IPS-18c (cell line): ENCODE measurements at regions not wholly inside any gene's neighbourhood (a gene's known extent, or its start where the extent isn't known, plus 50 kb on each side); places are given as distances from the start of the nearest gene placed in this dataset.
"Not testable (repeated sequence)": the region's sequence is repeated elsewhere in the genome, so short reads cannot be mapped to it uniquely, and the experiment has no call there.

Experiments used
- H3K4me3 ChIP-seq: 2 replicates; pipeline ENCODE4 v1.7.0; 2013; ENCODE audit warnings: low read depth, mild to moderate bottlenecking, low read length, moderate library complexity; ENCODE audit not compliant: insufficient read depth
- H3K9me3 ChIP-seq: one replicate; pipeline ENCODE4 v1.6.1; 2013; ENCODE audit warnings: mild to moderate bottlenecking, low read length, moderate library complexity; ENCODE audit not compliant: control insufficient read depth, insufficient read depth

DNA sequence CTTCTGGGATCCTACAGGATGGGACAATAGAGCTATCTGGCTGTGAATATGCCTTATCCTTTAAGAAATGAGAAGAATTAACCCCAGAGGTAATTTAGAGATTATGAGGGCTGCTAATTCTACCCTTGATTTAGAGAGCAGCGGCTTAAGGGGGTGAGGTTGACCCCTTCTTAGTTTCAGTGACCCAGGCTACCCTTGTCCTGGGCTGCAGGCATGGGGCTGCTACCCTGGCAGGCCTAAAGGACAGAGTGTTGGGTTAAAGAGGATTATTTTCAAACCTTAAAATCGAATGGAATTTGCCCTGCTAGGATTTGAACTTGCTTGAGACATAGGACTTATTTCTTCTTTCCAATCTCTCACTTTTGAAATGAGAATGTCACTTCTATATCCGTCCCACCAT is 1343.4 kb downstream of the HACE1 start:
- H3K9me3 ChIP-seq: no peaks in the 10 kb centered on the region
- no peak overlapping the region for H3K4me3 ChIP-seq

DNA sequence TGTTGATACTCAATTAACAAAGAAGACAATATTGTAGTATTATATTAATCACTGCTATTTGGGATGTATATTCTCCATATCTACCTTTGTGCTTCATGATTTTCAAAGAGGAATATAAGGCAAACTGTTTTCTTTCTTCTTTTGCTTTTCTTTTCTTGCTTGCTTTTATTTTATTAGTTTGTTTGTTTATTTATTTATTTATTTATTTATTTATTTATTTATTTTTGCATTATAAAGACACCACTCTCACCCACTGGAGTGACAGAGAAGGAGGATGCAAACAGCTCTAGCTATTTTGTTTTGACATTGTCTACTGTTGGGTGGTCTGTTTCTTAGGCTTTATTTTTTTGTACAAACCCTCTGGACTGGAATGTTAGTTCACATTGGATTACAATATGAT is 1352.7 kb downstream of the HACE1 start:
- H3K4me3 ChIP-seq: no peak overlapping the region
- H3K9me3 ChIP-seq: no peaks in the 10 kb centered on the region

DNA sequence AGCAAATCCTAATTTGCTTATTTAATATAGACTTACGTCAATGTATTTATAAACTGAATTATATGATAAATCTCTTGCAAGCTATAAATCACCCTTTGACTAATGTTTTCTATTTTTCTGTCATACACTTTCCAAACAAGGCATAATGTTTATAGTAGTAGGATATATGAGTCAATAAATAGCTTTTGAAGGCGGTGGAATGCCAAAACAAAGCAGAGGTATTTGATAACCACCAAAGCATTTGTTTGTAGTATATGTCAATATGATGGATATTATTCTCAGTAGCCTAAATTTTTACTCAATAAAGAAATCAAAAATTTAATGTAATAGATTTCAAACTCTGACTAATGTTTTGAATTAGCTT is 1354.6 kb downstream of the HACE1 start:
- H3K9me3 ChIP-seq: no peaks in the 10 kb centered on the region
- H3K4me3 ChIP-seq: no peak overlapping the region

DNA sequence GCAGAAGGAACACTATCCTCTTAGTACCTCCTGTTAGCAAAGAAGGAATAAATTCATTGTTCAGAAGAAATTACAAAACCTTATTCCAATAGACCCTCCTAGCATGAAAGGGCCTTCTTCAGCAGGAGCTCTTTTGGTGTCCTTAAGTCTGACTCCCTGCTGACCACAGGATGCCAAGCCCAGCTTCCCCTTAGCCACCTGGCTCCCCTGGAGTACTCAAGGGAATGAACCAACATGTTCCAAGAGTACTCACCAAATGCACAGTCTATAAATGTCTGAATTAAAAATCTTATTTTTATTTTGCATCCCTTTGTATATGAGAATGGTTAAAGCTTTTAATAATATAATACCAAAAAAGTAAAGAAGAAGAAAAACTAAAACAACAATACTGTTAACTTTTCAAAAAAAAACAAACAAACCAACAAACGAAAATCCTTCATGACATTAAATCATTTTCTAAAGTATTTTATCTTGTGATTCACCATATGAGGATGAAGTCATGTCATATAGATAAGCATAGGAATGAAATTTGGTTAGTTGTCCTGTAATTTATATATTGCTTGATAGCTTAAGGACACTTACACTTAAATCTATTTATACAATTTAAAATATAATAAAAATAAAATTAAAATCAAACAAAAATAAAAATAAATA is 1355.1 kb downstream of the HACE1 start:
- Histone ChIP-seq H3K4me3 (no peak overlapping the region), H3K9me3 (no peaks in the 10 kb centered on the region)

DNA sequence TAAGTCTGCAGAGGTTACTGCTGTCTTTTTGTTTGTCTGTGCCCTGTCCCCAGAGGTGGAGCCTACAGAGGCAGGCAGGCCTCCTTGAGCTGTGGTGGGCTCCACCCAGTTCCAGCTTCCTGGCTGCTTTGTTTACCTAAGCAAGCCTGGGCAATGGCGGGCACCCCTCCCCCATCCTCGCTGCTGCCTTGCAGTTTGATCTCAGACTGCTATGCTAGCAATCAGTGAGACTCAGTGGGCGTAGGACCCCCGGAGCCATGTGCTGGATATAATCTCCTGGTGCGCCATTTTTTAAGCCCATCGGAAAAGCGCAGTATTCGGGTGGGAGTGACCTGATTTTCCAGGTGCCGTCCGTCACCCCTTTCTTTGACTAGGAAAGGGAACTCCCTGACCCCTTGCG is 1363.1 kb downstream of the HACE1 start:
- H3K9me3 ChIP-seq, H3K4me3 ChIP-seq: not testable (repeated sequence)

DNA sequence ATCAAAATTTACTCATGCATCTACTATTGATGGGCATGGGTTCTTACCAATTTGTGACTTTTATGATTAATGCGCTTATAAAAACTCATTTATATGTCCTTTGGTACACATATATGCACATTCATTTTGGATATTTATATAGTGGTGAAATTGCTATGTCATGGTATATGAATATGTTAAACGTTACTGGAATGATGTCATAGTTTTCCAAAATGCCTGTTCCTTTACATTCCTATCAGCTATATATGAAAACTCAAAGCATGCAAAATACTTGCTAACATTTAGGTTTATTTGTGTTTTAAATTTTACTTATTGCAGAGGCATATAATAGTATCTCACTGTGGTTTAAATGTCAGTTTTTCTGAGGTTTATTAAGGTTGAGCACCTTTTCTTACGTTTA is 1403.1 kb downstream of the HACE1 start:
- Histone ChIP-seq H3K4me3 (no peak overlapping the region), H3K9me3 (no peaks in the 10 kb centered on the region)

DNA sequence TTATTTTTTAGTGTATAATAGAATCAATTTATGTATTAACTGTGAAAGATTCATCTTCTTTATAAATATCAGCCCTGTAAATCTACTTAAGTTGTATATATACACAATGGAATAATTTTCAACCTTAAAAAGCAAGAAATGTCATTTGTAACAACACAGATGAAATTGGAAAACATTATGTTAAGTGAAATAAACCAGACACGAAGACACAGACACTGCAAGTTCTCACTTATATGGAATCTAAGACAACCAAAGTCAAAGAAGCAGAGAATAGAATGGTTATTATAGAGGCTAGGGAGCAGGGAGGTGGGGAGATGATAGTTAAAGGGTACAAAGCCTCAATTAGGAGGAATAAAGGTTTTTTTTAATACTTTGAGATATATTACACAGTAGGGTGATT is 1404.4 kb downstream of the HACE1 start:
- H3K9me3 ChIP-seq: no peaks in the 10 kb centered on the region
- no peak overlapping the region for H3K4me3 ChIP-seq

DNA sequence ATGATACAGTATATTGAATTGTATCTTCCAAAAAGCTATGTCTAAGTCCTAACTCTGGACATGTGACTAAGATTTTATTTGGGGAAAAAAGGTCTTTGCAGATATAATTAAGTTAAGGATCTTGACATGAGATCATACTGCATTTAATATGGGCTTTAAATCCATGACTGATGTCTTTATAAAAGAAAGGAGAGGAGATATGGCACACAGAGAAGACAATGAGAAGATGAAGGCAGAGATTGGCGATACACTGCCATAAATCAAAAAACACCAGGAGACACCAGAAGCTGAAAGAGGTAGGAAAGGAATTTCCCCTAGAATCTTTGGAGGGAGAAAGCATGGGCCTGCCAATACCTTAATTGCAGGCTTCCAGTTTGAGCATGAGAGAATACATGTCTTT is 1450.2 kb downstream of the HACE1 start:
- Histone ChIP-seq H3K4me3 (no peak overlapping the region), H3K9me3 (peaks cover 3% of the 10 kb centered on the region)

DNA sequence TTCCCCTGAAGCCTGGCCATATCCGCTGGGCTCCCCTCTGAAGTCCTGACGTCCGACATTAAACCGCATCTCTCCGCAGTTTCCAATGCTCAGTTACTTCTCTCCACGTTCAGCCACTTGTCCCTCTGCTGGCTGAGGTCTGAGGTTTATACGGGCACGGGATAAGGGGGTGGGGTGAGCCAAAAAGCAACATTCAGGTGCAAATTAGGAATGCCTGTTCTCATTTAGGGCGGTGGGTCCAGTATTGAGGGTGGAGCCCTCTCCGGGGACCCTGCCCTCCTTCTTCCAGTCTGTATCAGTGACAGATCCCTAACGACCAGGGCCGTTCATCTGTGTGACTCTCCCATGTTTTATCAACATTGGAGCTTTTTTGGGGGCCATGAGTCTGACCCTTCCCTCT is 1454.4 kb downstream of the HACE1 start:
- Histone ChIP-seq H3K9me3 (peaks cover 3% of the 10 kb centered on the region), H3K4me3 (peak overlapping the region; percentile 30)

DNA sequence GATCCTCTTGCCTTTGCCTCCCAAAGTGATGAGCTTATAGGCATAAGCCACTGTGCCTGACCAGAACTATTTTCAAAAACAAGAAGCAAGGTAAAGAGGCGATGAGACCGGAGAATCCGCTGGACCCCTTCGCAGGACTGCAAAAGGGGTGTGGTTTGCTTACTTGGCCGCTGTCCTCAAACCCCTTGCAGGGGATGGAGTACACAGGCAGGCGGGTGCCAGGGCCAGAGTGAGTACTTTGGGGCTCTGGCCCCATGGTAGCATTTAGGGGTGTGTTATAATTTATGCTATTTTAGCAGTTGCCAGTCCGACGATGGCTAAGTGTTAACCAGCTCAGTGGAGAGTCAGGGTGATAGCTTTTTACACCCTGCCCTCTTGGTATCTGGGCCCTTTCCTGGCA is 1454.9 kb downstream of the HACE1 start:
- no peak overlapping the region for H3K4me3 ChIP-seq
- H3K9me3 ChIP-seq: peaks cover 3% of the 10 kb centered on the region

DNA sequence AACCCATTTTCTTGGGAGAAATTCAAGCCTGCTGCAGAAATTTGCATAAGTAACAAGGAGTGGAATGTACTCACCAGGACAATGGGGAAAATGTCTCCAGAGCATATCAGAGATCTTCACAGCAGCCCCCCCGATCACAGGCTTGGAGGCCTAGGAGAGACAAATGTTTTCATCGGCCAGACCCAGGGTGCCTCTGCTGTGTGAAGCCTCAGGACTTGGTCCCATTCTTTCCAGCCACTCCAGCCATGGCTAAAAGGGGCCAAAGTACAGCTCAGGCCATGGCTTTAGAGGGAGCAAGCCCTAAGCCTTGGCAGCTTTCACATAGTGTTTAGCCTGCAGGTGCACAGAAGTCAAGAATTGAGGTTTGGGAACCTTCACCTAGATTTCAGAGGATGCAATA is 1463.0 kb downstream of the HACE1 start:
- no peak overlapping the region for H3K4me3 ChIP-seq

DNA sequence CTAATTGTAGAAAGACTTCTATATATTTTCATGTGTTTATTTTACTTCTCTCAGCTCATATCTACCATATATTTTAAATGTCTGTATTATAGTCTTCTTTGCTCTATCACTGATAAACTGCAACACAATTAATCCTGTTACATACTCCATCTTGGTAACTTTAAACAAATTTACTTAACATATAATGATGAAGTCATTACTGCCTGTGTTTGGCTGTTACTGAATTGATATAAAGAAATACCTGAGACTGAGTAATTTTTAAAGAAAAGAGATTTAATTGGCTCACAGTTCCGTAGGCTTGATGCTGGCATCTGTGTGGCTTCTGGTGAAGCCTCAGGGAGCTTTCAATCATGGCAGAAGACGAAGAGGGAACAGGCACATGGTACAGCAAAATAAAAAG is 1480.4 kb downstream of the HACE1 start:
- Histone ChIP-seq H3K9me3 (no peaks in the 10 kb centered on the region), H3K4me3 (no peak overlapping the region)

More for the DNA sequence above, 1463.0 kb downstream of the HACE1 start:
- H3K9me3 ChIP-seq: peaks cover 11% of the 10 kb centered on the region

DNA sequence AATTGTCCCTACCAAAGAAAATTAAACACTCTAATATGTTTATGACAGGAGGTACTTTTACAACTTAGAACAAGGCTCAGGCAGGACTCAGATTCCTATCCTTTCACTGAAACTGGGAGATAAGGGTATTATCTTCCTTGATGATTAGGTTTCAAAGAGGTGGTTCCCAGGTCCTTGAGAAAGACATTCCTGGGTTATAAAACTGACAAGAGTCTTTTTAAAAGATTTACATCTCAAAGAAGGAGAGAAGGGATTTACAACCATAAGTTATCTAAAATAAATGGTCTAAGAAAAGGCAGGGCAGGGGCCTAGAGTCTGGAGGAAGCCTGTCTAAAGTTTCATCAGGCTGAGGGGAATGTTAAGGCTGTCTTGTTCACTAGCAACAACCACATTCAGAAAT is 1492.5 kb downstream of the HACE1 start:
- no peaks in the 10 kb centered on the region for H3K9me3 ChIP-seq
- no peak overlapping the region for H3K4me3 ChIP-seq

DNA sequence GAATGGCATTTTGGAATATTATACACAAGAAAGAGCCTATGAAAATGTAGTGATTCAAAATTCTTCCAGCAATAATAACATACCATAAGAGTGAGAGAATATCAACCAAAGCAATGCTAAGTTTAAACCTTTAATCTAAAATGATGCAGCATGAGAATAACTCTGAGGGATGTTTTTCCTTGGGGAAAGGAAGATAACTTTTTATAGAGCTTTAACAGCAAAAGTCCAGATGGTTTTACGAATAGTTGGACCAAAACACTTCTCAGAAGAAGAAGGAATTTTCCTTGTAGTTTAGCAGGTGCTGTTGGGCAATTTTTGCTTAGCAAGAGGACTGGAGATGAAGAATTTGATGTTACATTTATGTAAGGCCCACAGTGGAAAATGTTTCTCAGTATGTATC is 1503.2 kb downstream of the HACE1 start:
- no peak overlapping the region for H3K4me3 ChIP-seq
- H3K9me3 ChIP-seq: no peaks in the 10 kb centered on the region

DNA sequence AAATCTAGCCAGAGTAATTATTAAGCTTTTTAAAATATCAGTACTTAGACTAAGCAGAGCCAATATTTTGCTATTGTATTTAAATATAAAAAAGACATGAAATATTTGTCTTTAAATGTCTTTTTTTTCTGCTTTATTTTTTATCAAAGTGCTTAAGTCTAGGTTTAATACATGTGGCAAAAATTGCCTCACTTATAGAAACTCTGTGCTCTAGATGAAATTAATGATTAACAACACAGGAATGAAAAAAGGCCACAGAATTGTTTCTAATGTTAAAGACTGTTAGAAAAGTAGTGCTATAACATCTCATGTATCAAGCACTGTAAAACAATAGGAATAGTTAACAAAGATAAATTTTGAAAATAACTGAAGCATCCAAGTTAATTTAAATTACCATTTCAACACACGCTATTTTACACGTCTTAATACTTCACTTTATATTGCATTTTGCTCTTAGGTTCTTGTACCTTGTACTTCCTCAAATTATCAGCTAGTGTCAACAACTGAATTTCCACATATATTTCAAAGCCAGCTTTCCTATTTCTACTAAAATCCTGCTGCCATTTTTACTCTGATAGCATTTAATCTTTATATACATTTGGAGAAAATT is 1515.1 kb downstream of the HACE1 start:
- no peaks in the 10 kb centered on the region for H3K9me3 ChIP-seq
- H3K4me3 ChIP-seq: no peak overlapping the region

DNA sequence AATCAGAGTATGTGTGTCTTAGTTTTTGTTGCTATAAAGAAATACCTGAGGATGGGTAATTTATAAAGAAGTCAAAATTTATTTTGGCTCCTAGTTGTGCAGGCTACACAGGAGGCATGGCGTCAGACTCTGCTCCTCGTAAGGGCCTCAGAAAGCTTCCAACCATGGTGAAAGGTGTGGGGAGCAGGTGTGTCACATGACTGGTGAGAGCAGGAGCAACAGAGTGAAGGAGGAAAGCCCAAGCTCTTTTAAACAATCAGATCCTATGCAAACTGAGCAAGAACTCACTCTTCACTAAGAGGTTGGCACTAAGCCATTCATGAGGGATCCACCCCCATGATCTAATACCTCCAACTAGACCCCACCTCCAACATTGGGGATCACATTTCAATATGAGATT is 1524.3 kb downstream of the HACE1 start:
- Histone ChIP-seq H3K4me3 (no peak overlapping the region), H3K9me3 (no peaks in the 10 kb centered on the region)

DNA sequence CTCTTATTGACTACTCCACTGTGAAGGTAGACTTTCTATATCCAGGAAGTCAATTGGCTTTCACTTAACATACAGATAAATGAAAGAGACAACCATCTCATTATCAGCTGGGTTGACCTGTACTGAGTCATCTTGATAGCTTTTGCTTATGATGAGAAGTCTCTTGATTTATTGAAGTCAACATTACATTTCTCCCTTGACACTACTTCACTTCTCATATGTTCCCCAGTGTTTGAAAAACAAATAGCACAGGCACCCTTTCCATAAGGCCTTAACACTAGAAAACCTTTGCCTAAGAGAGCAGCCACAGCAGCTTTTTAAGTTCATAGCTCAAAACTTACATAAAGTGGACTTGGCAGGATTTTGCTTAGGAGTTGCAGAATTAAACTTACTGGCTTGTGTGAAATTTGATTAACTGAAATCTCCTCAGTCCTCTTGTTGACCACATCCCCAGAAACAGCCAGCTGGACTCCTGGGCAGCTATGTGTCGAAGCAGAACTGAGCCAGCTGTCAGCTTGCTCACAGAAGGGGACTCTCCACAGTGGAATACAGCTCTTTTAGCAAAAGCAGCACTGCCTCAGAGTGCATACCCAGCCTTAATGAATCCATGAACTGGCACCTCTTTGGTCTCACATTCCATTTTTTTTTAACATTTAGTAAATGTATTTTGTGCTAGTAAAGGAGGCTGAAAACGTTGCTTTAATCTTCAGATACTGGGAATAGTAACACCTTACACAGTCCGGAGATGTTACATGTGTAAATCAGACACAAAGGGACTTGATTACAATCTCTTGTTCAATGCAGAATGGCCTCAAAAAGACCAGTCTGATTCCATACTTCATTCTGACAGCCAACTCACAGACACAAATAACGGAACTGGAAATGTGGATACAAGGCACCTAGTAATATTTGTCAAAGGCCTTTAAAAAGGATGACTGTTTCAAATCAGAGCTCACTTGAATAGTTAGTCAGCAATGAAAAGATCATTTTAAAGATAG is 1532.7 kb downstream of the HACE1 start:
- H3K4me3 ChIP-seq: no peak overlapping the region
- H3K9me3 ChIP-seq: no peaks in the 10 kb centered on the region

DNA sequence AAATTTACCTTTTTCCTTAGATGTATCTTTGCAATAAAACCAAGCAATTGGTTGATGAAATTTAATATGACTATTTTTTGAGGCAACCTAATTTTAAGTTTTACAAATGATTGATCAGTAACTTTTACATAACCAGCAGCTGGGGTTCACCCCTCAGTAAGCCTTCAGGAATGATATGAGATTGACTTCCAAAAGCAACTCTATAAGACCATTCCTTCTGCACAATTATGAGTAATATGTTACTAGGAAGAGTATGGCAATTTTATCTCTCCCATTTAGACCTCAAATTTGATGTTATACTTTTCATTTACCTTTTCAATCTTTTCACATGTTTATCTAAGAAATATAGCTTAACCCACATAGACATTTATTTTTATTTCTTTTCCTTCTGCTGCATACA is 1546.3 kb downstream of the HACE1 start:
- H3K9me3 ChIP-seq: no peaks in the 10 kb centered on the region
- no peak overlapping the region for H3K4me3 ChIP-seq
